Activated T-cell treated with anti-CD3 and anti-CD28 coated beads, Interleukin-2, amount 50 U/mL, for 24 hours (primary cell): ENCODE measurements at regions not wholly inside any gene's neighbourhood (a gene's known extent, or its start where the extent isn't known, plus 50 kb on each side); places are given as distances from the start of the nearest gene placed in this dataset.
"Not testable (repeated sequence)": the region's sequence is repeated elsewhere in the genome, so short reads cannot be mapped to it uniquely, and the experiment has no call there.

Experiments used
- DNase-seq: peaks from one replicate; pipeline ENCODE4 v3.0.0-alpha.2; 2020
- H3K27ac Mint-ChIP-seq: 2 replicates; pipeline ENCODE4 v1.8.0; 2020; ENCODE audit warnings: mild to moderate bottlenecking, mixed read lengths
- H3K27me3 Mint-ChIP-seq: 2 replicates; pipeline ENCODE4 v1.8.0; 2020; ENCODE audit warnings: mixed read lengths
- H3K36me3 Mint-ChIP-seq: 2 replicates; pipeline ENCODE4 v1.8.0; 2020; ENCODE audit warnings: low read depth, mixed read lengths
- H3K4me1 Mint-ChIP-seq: 2 replicates; pipeline ENCODE4 v1.8.0; 2020; ENCODE audit warnings: low read depth, mixed read lengths
- H3K4me3 Mint-ChIP-seq: 2 replicates; pipeline ENCODE4 v1.8.0; 2020; ENCODE audit warnings: mild to moderate bottlenecking, moderate library complexity, mixed read lengths
- H3K9me3 Mint-ChIP-seq: 2 replicates; pipeline ENCODE4 v1.8.0; 2020; ENCODE audit warnings: mixed read lengths

- peaks cover 4% of the 10 kb centered on the region for H3K27me3 Mint-ChIP-seq
- DNase-seq = no peak
- no peaks in the 10 kb centered on the region for H3K9me3 Mint-ChIP-seq
- H3K4me1 Mint-ChIP-seq = no peaks in the 10 kb centered on the region
- no peaks in the 10 kb centered on the region for H3K36me3 Mint-ChIP-seq
- H3K4me3 Mint-ChIP-seq = no peak overlapping the region
- H3K27ac Mint-ChIP-seq = no peak overlapping the region
Observed at GRCh38 chr6:90905351-90905750, 318.5 kb upstream of the MAP3K7 start.

- H3K36me3 Mint-ChIP-seq = no peaks in the 10 kb centered on the region
- H3K27me3 Mint-ChIP-seq = peaks cover 11% of the 10 kb centered on the region
- no peak overlapping the region for H3K4me3 Mint-ChIP-seq
- DNase-seq = no peak
- no peak overlapping the region for H3K27ac Mint-ChIP-seq
- no peaks in the 10 kb centered on the region for H3K4me1 Mint-ChIP-seq
- no peaks in the 10 kb centered on the region for H3K9me3 Mint-ChIP-seq
Observed at GRCh38 chr6:90900034-90900433, 313.2 kb upstream of the MAP3K7 start.

GRCh38 chr6:90898763-90899162 is 311.9 kb upstream of the MAP3K7 start:
- H3K27me3 Mint-ChIP-seq = peaks cover 14% of the 10 kb centered on the region
- no peaks in the 10 kb centered on the region for H3K4me1 Mint-ChIP-seq
- no peak for DNase-seq
- no peaks in the 10 kb centered on the region for H3K9me3 Mint-ChIP-seq
- H3K4me3 Mint-ChIP-seq = no peak overlapping the region
- no peak overlapping the region for H3K27ac Mint-ChIP-seq
- no peaks in the 10 kb centered on the region for H3K36me3 Mint-ChIP-seq

GRCh38 chr6:90896075-90896547 is 309.2 kb upstream of the MAP3K7 start:
- Mint-ChIP-seq H3K9me3 (no peaks in the 10 kb centered on the region), H3K4me1 (no peaks in the 10 kb centered on the region), H3K27ac (no peak overlapping the region), H3K36me3 (no peaks in the 10 kb centered on the region), H3K27me3 (peaks cover 15% of the 10 kb centered on the region), H3K4me3 (no peak overlapping the region)
- DNase-seq = no peak

- no peak overlapping the region for H3K27ac Mint-ChIP-seq
- H3K36me3 Mint-ChIP-seq = no peaks in the 10 kb centered on the region
- H3K4me1 Mint-ChIP-seq = no peaks in the 10 kb centered on the region
- no peaks in the 10 kb centered on the region for H3K9me3 Mint-ChIP-seq
- no peak overlapping the region for H3K4me3 Mint-ChIP-seq
- no peak for DNase-seq
- H3K27me3 Mint-ChIP-seq = peaks cover 15% of the 10 kb centered on the region
Observed at GRCh38 chr6:90895299-90896074, 308.6 kb upstream of the MAP3K7 start.

- no peaks in the 10 kb centered on the region for H3K36me3 Mint-ChIP-seq
- no peaks in the 10 kb centered on the region for H3K9me3 Mint-ChIP-seq
- H3K4me3 Mint-ChIP-seq = no peak overlapping the region
- H3K27me3 Mint-ChIP-seq = peaks cover 15% of the 10 kb centered on the region
- no peak for DNase-seq
- H3K4me1 Mint-ChIP-seq = no peaks in the 10 kb centered on the region
- H3K27ac Mint-ChIP-seq = no peak overlapping the region
Observed at GRCh38 chr6:90894285-90895130, 307.6 kb upstream of the MAP3K7 start.

GRCh38 chr6:90893400-90893799 is 306.5 kb upstream of the MAP3K7 start:
- peaks cover 15% of the 10 kb centered on the region for H3K27me3 Mint-ChIP-seq
- no peak overlapping the region for H3K4me3 Mint-ChIP-seq
- no peak for DNase-seq
- H3K4me1 Mint-ChIP-seq = no peaks in the 10 kb centered on the region
- H3K27ac Mint-ChIP-seq = no peak overlapping the region
- H3K9me3 Mint-ChIP-seq = no peaks in the 10 kb centered on the region
- no peaks in the 10 kb centered on the region for H3K36me3 Mint-ChIP-seq

- H3K27me3 Mint-ChIP-seq = peaks cover 15% of the 10 kb centered on the region
- no peaks in the 10 kb centered on the region for H3K4me1 Mint-ChIP-seq
- no peak for DNase-seq
- H3K36me3 Mint-ChIP-seq = no peaks in the 10 kb centered on the region
- H3K9me3 Mint-ChIP-seq = no peaks in the 10 kb centered on the region
- H3K4me3 Mint-ChIP-seq = no peak overlapping the region
- no peak overlapping the region for H3K27ac Mint-ChIP-seq
Observed at GRCh38 chr6:90892271-90892670, 305.4 kb upstream of the MAP3K7 start.

- no peak overlapping the region for H3K4me3 Mint-ChIP-seq
Observed at GRCh38 chr6:90891355-90891754, 304.5 kb upstream of the MAP3K7 start.

GRCh38 chr6:90890683-90891330 is 303.9 kb upstream of the MAP3K7 start:
- no peak for DNase-seq
- Mint-ChIP-seq H3K27me3 (peaks cover 10% of the 10 kb centered on the region), H3K27ac (no peak overlapping the region), H3K4me3 (no peak overlapping the region), H3K9me3 (no peaks in the 10 kb centered on the region), H3K4me1 (no peaks in the 10 kb centered on the region), H3K36me3 (no peaks in the 10 kb centered on the region)

More at GRCh38 chr6:90891355-90891754, 304.5 kb upstream of the MAP3K7 start:
- no peaks in the 10 kb centered on the region for H3K9me3 Mint-ChIP-seq
- no peaks in the 10 kb centered on the region for H3K4me1 Mint-ChIP-seq
- H3K27ac Mint-ChIP-seq = no peak overlapping the region
- no peaks in the 10 kb centered on the region for H3K36me3 Mint-ChIP-seq
- H3K27me3 Mint-ChIP-seq = peaks cover 13% of the 10 kb centered on the region
- DNase-seq = no peak

- no peaks in the 10 kb centered on the region for H3K4me1 Mint-ChIP-seq
- no peak for DNase-seq
- H3K36me3 Mint-ChIP-seq = no peaks in the 10 kb centered on the region
- no peak overlapping the region for H3K4me3 Mint-ChIP-seq
- H3K9me3 Mint-ChIP-seq = peaks cover 11% of the 10 kb centered on the region
- H3K27me3 Mint-ChIP-seq = peaks cover under 1% of the 10 kb centered on the region
- no peak overlapping the region for H3K27ac Mint-ChIP-seq
Observed at GRCh38 chr6:90887764-90888163, 300.9 kb upstream of the MAP3K7 start.

GRCh38 chr6:90885611-90886056 is 298.8 kb upstream of the MAP3K7 start:
- Mint-ChIP-seq H3K36me3 (no peaks in the 10 kb centered on the region), H3K27ac (no peak overlapping the region), H3K9me3 (peaks cover 13% of the 10 kb centered on the region), H3K4me3 (no peak overlapping the region), H3K4me1 (no peaks in the 10 kb centered on the region), H3K27me3 (peaks cover 2% of the 10 kb centered on the region)
- no peak for DNase-seq

- not testable (repeated sequence) for H3K27ac Mint-ChIP-seq, DNase-seq, H3K36me3 Mint-ChIP-seq, H3K4me3 Mint-ChIP-seq, H3K27me3 Mint-ChIP-seq, H3K4me1 Mint-ChIP-seq
- H3K9me3 Mint-ChIP-seq = peaks cover 13% of the 10 kb centered on the region
Observed at GRCh38 chr6:90885137-90885536, 298.3 kb upstream of the MAP3K7 start.

GRCh38 chr6:90877616-90878015 is 290.7 kb upstream of the MAP3K7 start:
- Mint-ChIP-seq H3K4me1 (no peaks in the 10 kb centered on the region), H3K27ac (no peak overlapping the region), H3K27me3 (peaks cover under 1% of the 10 kb centered on the region), H3K9me3 (peaks cover 4% of the 10 kb centered on the region), H3K4me3 (no peak overlapping the region), H3K36me3 (no peaks in the 10 kb centered on the region)
- no peak for DNase-seq
